HG02588 (cell line): ENCODE measurements at regions not wholly inside any gene's neighbourhood (a gene's known extent, or its start where the extent isn't known, plus 50 kb on each side); places are given as distances from the start of the nearest gene placed in this dataset.

ENCODE experiments used
- ATAC-seq: cut with Tn5 transposase; IDR thresholded peaks from one replicate; pipeline ENCODE4 v1.9.1; 2021; ENCODE audit warnings: mild to moderate bottlenecking, moderate library complexity; ENCODE audit not compliant: unreplicated experiment

DNA sequence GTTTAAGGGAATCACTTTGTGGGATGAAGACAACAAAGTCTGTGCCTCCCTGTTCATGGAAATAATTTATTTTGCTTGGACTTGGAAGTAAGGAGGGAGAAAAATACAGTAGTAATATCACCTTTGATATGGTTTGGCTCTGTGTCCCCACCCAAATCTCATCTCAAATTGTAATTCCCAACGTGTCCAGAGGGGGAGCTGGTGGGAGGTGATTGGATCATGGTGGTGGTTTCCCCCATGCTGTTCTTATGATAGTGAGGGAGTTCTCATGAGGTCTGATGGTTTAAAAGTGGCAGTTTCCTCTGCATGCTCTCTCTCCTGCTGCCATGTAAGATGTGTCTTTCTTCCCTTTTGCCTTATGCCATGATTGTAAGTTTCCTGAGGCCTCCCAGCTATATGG, 460.7 kb downstream of the NOVA1 start:
- no peak for ATAC-seq

DNA sequence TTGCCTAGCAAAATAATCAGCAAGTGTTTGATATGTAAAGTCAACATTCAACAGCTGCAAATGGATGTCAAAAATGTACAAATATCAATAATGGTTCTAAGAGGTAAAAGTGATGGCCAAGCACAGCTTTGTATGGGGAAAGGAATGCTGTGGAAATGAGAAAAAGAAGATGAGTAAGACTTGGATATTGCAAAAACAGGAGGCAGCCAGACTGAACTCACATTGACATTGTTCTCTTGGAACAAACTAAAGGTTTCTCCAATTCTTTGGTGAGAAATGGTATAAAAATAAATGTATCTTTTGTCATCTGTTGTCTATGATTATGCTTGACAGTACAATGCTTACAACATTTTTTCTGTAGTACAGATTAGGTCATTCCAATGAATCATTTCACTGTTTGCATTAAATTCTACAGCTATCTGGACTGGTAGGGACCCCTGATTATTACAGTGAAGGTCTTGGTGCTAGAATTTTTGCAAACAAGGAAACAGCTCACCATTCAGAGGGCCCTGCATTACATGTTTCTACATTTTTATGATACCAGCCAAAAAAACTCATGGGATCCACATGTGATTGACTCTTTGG, 465.7 kb downstream of the NOVA1 start:
- no peak for ATAC-seq

DNA sequence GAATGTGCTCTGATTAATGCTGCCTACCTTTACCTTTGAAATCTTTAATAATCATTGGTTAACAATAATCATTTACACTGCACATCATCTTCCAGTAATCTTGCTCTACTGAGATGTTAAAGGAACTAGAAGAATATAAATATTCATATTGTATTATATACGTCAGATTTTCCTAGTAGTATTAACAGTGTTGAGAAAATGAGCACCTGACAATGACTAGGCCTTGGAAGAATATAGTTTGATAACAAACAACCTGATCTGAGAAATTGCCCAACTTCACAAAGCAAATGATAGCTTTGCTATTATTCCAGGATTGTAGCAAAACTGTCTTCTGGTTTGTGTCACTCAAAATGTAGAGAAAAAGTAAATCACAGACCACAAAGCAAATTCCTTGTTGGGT, 467.1 kb downstream of the NOVA1 start:
- ATAC-seq, result no peak

DNA sequence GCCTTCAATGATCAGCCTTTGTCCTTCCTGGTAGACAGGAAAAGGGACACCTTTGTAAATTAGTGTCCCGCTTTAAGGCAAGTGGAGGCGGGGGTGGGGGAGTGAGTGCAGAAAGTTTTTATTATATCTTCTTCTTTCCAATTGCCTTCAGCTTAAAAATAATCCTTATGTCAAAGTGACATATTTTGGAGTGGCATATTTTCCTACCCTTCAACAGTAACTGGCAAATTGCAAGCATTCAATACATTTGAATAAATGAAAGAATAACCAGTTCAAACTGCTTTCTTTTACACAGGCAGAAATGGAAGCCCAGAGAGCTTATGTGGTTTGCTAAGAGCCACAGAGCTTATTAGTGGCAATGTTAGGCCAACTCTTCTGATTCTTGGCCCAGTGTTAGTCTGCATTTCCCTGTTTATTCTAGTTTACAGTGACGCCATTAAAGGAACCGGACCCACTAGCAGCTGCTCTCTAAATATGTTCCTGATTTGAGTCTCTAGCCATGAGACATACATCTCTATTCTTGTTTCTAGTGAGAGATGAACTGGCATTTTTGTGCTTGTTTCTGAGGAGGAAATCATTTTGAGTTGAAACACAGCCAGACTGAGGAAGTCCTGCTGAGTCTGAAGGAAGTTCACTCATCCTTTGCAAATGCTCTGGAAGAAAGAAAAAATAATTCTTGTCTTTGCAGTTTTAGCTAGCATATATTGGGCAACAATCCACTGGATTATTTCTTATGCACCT, 468.7 kb downstream of the NOVA1 start:
- no peak for ATAC-seq

DNA sequence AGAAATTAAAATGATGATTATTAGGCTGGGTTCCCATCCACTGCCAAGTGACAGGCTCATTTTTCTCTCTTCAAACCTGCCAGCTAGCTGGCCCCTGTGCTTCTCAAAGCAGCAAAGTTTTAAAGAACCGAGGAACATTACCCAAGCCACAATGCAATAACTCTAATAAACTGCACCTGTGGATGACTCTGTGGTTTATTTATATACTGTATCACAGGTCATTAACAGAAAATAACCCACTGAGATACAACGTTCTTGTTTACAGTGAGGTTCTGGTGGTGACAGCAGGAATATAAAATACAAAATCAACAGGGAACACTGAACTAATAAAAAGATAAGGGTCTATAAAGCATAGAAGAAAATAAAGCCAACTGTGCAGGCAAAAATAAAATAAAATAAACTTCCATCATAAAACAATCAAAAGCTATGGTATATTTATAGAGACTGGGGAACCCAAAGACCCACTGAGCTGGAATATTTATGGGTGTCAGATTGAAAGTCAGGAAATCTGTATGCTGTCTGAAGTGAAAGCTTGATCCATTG, 472.9 kb downstream of the NOVA1 start:
- ATAC-seq, result no peak

DNA sequence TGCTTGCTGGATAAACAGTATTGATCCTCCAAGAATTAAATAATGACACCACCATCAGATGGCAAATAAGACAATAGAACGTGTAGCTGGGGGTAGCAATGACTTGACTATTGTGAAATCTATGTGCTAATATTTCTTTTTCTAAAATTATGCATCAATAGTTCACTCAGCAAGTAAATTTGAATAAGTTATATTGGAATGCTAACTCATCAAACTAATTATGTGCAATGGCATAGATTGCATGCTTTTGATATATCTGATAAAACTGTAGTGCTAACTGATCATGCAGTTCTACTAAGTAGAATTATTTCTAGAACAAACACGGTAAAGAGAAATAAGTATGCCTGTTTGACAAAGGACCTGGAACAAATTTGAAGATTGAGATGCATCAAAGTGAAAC, 474.4 kb downstream of the NOVA1 start:
- no peak for ATAC-seq

DNA sequence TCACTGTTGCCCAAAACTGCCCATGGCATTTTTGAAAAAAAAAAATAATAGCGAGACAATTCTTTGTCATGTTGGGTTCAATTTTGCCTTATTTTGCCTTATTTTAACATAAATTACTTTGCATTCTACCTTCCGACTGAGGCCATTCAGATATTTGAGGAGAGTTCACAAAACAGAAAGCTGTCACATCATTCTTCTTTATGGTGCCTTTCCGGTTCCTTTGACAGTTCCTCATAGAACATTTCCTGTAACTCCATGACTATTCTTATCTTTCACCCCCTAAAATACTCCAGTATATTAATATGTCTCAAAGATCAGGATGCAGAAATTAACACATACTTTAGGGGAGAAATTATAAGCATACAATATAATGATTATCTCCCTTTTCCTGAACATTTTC, 476.7 kb downstream of the NOVA1 start:
- ATAC-seq, result no peak

DNA sequence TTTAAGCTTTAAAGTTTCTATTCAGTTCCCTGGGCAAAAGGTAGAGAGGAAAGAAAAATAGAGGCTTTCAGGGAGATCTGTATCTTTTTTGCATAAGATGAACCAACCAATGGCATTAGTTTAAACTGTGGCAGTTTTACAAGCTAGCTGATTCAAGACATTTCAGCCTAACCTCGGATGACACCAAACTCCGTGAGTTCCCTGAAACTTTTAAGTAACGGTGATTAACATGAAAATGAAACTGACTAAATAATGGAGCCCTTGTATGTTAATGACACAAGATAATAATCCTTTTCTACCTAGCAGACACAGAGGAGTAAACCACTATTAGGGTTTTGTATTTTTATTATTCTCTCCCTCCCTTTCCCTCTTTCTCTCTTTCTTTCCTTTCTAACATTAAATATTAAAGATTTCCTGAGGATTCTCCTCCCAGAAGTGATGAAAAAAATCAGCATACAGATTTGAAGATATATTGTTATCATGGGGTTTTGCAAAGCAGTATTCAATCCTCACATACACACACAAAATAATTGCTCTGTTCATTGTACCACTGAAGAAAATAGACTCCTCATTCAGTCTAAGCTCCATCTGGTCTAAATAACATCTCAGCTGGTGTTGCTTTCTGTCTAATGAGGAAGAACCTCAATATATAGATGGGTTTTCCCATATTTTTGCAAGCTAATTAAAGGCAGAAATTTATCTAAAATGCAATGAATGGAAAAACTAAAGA, 483.8 kb downstream of the NOVA1 start:
- no peak for ATAC-seq

DNA sequence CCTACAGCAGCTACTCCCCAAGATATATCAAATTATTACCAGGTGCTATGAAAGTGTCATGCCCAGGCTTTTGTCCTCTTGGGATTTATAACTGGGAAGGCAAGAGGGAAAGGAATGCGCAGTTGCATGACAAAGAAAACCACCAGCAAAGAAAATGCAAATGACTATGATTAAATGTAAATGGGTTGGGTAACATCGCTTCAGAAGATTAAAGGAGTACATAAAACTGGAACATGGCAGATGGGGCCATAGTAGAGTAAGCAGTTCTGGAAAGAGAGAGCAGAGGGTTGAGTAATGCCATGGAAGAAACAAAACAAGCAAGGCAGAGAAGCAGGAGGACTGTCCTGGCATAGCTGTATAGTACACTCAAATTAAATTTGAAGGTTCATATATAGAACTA, 493.1 kb downstream of the NOVA1 start:
- ATAC-seq, result no peak

DNA sequence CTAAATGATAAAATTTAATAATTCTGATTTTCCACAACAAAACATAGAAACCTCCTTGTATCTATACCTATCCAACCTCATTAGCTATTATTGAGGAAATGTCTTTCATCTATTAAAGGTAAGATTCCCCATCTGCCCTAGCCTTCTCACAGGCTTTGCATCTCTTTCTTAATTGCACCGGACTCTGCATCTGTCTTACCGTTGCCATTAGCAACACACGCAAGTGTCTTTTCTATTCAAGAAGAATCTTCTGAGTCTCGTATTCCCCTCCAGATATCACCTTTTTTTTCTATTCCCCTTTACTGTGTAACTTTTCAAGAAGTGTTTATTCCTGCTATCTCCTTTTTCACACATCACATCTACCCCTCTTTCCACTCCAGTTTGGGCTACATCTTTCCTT, 500.0 kb downstream of the NOVA1 start:
- ATAC-seq, result no peak

DNA sequence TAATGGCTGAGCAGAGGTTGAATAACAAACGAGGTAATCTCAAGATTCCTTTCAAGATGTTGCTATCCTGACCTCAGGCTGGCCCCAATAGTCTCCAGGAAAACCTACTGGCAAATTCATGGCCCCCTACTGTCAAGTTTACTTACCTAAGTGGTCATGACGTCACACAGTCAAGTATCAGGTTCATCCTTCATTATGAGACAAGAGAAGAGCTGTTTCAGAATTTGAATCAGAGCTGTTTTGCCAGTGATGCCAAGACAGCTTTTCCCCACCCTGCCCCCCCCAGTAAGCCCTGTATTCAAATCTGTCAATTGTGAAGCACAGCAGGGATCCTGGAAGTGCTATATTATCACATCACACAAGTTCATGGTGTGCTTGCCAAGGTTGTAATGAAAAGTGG, 509.6 kb downstream of the NOVA1 start:
- no peak for ATAC-seq

DNA sequence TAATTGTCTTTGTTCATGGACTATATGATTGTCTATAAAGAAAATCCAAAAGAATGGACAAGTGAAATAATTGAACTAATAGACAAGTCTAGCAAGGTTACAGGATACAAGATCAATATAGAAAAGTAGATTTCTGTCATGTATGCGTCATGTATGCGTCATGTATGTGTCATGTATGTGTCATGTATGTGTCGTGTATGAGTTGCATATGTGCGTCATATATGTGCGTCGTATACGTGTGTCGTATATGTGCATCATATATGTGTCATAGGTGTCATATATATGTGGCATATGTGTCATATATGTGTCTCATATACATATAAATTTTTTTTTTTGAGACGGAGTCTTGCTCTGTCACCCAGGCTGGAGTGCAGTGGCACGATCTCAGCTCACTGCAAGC, 516.8 kb downstream of the NOVA1 start:
- no peak for ATAC-seq

DNA sequence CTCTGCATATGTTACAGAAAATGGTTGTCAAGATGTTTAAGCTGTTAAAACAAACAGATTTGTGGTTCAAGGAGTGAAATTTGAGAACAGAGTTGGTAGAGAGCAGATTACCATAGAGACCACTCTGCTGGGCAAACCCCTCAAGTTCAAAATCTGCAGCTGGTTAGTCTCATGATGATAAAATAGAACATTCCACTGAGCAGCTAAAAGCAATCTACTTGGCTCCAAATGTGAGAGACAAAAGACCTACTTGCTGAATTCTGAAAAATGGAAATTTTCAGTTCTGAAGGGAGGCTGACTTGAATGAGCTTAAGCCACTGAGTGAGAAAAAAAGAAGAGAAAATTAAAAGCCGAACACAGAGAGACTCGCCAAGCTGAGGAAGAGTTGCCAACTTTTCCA, 519.3 kb downstream of the NOVA1 start:
- ATAC-seq, result no peak

DNA sequence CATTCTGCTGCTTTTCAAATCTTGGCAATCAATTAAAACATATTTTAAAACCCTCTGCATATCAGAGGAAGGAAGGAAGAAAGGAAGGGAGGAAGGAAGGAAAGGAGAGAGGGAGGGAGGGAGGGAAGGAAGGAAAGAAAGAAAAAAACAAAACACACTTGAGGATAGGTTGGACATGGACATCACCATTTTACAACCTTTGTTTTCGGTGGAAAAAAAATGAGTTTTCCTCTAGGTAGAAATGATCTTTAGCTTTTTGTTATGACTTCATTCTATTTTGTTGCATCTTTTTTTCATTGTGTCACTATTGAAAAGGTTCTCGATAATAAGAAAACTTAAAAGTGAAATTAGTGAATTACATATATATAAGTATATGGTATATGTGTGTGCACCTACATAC, 522.9 kb downstream of the NOVA1 start:
- ATAC-seq, result no peak

DNA sequence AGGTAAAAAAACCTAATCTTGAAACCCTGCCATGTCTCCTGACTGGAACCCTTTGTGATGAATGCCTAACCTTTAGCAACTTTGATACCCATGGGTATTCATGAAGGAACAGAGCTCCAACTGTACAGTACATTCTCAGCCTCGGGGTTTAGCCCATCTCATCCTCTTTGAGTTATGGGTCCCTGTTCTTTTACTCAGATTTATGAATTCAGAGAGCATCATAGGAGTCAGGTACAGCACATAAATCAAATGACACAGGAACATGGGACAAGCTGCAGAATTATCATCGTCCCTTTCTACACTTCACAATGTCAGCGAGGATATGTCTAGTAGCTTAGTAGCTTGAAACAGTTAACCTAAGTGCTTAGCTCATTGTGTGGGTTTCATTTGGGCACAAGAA, 527.4 kb downstream of the NOVA1 start:
- ATAC-seq, result no peak

DNA sequence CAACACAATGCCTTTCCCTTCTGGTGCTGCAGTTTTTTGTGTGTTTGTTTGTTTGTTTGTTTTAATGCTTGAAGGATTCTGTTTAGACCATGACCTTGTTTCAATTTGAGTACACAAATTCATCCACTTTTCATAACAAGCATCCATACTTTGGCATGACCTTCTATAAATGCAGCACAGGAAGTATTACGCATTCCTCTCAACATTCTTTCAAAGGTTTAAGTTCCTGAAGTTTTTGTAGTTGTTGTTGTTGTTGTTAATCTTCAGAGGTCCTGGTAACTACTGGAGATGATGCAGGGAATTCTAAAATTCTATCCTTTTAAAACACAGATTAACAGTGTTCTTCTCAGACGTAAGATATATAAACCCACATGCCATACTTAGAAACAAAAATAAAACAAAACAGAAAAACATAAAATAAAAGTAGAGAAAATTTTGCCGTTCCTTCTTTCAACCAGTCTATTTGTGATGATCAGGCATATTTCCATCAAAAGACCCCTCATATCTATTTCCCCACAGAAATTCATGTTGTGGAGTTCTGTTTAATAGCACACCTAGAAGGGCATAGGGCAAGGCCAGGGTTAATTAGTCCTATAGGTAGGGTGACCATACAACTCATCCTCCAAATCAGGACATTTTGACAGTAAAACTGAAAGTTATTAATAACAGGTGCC, 529.9 kb downstream of the NOVA1 start:
- no peak for ATAC-seq

DNA sequence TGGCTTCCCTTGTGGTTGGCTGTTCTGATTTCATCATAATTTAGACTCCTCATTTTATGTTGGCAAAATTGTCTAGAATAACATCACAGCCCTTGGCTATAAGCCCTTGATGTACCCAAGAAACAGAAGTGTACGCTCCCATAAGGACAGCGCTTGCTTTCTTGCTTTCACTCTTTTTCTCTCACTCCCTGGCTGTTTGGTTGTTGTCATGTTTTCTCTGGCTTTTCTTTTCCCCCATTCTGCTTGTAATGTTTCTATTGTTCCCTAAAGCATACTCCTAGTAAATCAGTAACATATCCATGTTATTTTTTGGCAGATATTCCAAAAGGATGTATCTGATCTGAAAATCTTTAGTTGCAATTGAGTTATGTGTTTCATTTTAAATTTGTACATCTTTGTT, 530.5 kb downstream of the NOVA1 start:
- no peak for ATAC-seq

DNA sequence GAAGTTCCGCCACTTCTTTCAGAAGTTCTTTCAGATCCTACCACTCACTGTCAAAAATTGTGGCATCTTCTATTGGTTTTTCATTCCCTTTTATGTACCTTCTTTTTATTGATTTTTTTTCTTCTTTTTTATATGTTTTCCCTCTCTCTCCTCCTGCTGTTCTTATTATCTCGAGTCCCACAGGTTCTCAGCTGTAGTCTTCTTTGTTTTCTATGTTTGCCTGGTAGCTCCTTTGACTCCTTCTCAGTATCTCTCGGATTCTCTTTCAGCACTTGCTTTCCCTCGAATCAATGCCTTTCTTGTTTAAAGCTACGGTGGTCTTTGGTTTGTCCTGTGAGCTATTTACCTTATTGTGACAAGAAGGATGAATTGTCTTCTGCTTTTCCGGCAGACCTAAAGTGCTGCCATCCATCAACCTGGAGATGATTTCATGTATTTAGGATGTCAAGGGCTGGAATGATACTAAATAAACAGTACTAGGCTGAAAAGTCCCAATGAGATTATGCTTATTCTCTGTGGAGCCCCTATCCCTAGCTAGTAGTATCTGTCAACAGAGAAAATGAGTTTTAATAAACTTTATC, 541.7 kb downstream of the NOVA1 start:
- ATAC-seq, result no peak

DNA sequence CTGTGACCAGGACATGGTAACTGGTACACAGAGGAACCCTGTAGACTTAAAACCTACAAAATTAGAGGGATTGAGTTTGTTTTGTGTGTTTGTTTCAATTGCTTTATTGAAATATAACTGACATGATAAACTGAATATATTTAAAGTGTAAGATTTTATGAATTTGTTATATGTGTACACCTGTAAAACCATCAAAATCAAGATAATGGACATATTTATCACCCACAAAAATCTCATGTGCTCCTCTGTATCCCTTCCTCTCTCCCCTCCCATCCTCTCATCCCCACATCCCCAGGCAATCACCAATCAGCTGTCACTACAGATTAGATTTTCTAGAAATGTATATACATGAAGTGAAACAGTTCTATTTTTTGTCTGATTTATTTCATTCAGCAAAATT, 565.5 kb downstream of the NOVA1 start:
- no peak for ATAC-seq

DNA sequence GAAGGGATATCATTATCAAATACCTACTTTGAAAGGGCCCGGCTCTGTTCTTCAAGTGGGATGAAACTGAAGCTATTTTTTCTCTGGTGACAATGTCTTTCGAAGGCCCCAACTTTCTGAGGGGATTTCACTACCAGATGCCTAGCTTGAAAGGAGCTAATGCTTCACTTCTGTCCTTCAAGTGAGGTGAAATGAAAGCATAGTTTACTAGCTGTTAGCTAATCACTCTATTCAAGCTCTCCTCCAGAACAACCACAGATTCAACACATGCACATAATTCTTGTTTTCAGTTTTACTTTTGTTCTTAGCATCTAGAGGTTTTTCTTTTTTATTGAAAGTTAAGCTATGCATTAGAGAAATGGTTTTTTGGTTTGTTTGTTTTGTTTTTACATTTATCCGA, 571.4 kb downstream of the NOVA1 start:
- ATAC-seq, result peak; percentile 62

DNA sequence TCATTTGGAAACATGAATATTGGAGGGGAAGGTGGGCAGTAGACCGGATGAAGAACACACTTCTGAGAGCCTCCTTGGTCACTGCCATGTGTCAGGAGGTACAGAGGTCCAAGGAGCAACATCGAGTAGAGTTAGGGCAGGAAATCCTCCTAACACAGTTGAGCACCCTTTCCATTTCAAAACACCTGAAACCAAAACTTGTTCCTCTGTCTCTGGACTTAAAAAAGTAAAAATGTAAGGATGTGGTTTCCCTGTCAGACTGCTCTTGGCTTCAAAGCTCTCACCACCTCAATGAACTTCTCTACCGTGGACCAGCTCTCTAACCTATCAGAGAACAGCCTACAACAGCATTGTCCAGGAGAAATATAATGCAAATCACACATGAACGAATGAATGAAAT, 573.9 kb downstream of the NOVA1 start:
- ATAC-seq, result no peak
